Activated CD4-positive, CD25-positive, alpha-beta regulatory T cell treated with anti-CD3 and anti-CD28 coated beads, Interleukin-2, amount 50 U/mL, for 16 hours (primary cell): ENCODE measurements at regions not wholly inside any gene's neighbourhood (a gene's known extent, or its start where the extent isn't known, plus 50 kb on each side); places are given as distances from the start of the nearest gene placed in this dataset.

Experiments used
- DNase-seq: peaks from one replicate; pipeline ENCODE4 v3.0.0-alpha.2; 2020; ENCODE audit warnings: low read depth, low spot score

- DNase-seq: no peak
These were observed 180.7 kb upstream of the NCAM1 start for GRCh38 chr11:112780351-112781087.

- DNase-seq: no peak
These were observed 177.3 kb upstream of the NCAM1 start for GRCh38 chr11:112783945-112784322.

DNA sequence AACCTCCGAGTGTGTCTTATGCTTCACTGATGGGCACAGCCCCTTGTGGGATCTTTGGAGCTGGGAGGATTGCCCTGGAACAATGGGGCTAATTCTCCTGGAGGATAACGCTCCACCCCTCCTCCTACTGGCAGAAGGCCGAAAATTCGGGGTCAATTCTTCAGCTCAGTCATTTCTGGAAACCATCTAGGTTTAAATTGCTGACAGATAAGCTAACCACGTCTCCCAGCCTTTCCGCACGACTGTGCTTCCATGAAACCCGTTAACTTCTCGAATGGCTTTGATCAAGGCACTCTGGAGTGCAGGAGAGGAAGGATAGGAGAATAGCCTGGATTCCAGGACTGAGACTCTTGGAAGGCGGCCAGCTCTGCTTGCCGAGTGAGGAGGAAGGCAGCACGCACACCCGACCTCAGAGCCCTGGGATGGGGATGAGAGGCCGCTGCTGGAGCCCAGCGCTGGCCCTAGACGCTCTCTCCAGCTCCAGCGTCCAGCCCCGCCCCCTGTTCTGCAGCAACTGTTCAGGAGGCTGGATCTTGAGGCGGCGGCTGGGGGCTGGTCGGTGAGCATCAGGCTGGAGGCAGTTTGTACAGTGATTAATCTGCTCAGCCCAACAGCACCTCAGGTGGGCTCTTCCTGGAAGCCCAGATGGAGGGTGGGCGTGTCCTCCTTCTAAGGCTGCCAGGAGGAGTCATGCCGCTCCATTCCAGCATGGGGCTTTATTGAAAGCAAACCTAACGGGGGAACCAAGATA, 176.7 kb upstream of the NCAM1 start:
- DNase-seq: no peak

- no peak for DNase-seq
These were observed 176.1 kb upstream of the NCAM1 start for GRCh38 chr11:112785149-112785548.

GRCh38 chr11:112785719-112786118, 175.5 kb upstream of the NCAM1 start:
- DNase-seq: no peak

- DNase-seq: no peak
These were observed 175.0 kb upstream of the NCAM1 start for GRCh38 chr11:112786196-112786595.

GRCh38 chr11:112786886-112787530, 174.2 kb upstream of the NCAM1 start:
- no peak for DNase-seq

- no peak for DNase-seq
These were observed 171.7 kb upstream of the NCAM1 start for GRCh38 chr11:112789481-112789880.

GRCh38 chr11:112790286-112790685, 170.9 kb upstream of the NCAM1 start:
- no peak for DNase-seq

- DNase-seq: no peak
These were observed 169.2 kb upstream of the NCAM1 start for GRCh38 chr11:112792070-112792469.

GRCh38 chr11:112793416-112793815, 167.8 kb upstream of the NCAM1 start:
- DNase-seq: no peak

GRCh38 chr11:112794331-112794846, 166.8 kb upstream of the NCAM1 start:
- no peak for DNase-seq

GRCh38 chr11:112795142-112795815, 165.9 kb upstream of the NCAM1 start:
- DNase-seq: no peak

DNA sequence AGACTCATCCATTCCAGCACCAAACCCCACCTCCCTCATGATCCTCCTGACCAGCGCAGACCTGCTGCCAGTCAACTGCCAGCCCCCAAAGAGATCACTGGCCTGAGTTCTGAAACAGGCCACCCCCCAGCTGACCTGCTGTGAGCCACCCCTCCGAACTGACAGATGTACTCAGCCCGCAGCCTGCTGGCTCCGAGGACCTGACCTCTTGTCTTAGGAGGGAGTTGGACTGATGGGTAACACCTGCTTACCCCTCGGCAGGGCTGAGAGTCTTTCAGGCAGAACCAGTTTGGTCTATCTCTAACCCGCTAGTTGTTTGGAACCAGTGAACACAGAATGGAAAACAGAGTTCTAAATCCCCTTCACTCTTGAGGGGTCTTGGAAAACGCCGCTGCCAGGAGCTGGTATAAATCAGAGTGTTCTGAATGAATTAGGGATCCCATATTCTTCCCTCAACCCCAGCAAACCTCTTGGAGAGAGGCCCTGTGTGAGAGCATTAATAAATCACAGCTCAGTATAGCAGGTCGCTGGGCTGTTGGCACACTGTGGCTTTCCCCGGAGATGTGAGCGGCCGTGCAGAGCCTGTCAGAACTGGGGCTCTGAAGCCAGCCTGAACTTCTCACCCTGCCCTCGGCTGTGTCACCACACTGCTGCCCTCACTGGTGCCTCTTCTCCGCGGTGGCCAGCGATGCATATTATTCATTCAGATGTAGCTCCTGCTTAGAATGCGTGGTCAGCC, 165.1 kb upstream of the NCAM1 start:
- no peak for DNase-seq

- DNase-seq: no peak
These were observed 164.1 kb upstream of the NCAM1 start for GRCh38 chr11:112797092-112797491.

- no peak for DNase-seq
These were observed 163.4 kb upstream of the NCAM1 start for GRCh38 chr11:112797648-112798293.

DNA sequence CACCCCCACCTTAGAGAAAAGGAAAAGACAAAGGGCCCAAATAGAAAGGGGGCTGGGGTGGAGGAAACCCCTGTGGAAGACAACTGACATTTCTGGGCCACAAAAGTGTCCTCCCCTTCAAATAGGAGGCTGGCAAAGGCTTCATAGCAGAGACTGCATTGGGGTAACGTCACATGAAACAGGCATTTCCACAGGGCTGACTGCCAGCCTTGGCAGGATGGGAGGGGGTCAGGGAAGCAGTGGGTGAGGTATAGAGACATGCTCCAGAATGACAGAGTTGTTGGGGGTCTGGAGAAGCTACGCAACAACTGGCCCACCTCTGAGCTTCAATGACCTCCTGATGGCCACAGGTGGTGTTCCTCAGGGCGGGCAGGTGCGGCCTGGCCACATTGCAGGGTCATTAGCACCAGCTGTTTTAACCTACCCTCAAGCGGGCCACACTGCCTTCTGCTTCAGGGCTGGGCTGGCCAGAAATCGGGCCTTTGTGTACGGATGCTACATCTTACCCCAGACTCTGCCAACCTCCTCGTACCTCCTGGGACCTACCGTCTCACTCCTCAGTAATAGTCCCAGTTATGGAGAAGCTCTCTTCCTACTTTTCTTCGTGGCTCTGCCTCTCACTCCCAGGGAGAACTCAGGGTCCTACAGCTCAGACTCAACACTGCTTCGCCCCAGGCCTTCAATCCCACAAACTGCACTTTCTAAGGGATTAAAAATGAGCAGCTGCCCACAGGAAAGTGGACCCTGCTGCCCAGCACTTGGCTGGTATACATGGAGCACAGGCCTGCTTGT, 160.0 kb upstream of the NCAM1 start:
- no peak for DNase-seq

- DNase-seq: no peak
These were observed 159.5 kb upstream of the NCAM1 start for GRCh38 chr11:112801817-112802088.

DNA sequence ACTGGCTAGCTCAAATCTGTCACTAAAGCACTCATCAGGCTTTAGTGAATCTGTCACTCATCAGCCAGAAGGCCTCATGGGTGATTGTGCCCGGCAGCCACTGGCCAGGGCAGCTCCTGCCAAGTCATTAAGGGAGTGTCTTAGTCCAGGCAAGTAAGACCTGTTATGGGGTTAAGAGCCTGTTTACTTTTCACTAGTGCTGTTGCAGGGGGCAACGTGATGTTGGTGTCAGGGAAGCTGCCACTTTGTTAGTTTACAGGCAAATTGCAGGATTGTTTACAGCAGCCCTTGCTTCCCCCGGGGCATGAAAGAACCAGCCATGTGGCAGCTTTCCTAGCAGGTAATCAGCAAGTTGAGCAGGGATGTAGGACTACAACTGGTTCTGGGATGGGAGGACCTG, 155.6 kb upstream of the NCAM1 start:
- DNase-seq: no peak

- DNase-seq: no peak
These were observed 155.0 kb upstream of the NCAM1 start for GRCh38 chr11:112806256-112806655.
